ENCODE measurements at regions not wholly inside any gene's neighbourhood (a gene's known extent, or its start where the extent isn't known, plus 50 kb on each side); places are given as distances from the start of the nearest gene placed in this dataset.
"Not testable (repeated sequence)": the region's sequence is repeated elsewhere in the genome, so short reads cannot be mapped to it uniquely, and the experiment has no call there.

DNA sequence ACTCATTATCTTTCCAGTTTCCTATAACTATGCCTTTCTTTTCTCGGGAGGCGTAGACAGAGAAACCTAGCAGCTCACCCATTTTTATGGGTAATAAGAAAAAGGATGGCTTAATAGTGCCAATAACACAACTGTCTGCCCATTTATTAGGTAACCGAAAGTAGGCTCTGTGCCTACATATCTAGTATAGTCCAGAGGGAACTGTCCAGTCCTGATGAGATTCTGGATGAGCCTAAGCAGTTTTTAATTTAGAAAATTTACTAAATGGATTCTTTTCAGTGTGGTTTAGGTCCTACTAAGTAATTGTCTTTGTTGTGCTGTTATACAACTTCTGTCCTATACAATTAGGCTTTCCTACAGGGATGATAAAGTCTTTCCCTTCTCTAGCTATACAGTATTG is 157.6 kb downstream of the UNC93B1 start:
- not testable (repeated sequence) for TF ChIP-seq EZH2phosphoT487 (IDR thresholded peaks at IDR 0.05; ENCODE audit: insufficient read depth, low read depth); EZH2 (IDR thresholded peaks at IDR 0.05; ENCODE audit: insufficient read depth, poor library complexity, severe bottlenecking)

Measured in GM23248 (cell line).